Esophagus muscularis mucosa (tissue), 4 donors: ENCODE measurements at regions not wholly inside any gene's neighbourhood (a gene's known extent, or its start where the extent isn't known, plus 50 kb on each side); places are given as distances from the start of the nearest gene placed in this dataset.

ENCODE experiments used
- DNase-seq: peaks from one replicate; pipeline ENCODE4 v3.0.0-alpha.2; 2017; ENCODE audit errors: extremely low spot score
- H3K27ac ChIP-seq, 4 donors: fragments of 200-600 bp; sonication (generic); replicated peaks in 1 of 4; 1 replicate in 3 of 4; 2 replicates in 1 of 4; pipeline ENCODE4 v1.5.1; 2016 to 2019; ENCODE audit warnings: mild to moderate bottlenecking in 1 of 4
- H3K27me3 ChIP-seq, 4 donors: fragments of 200-600 bp; sonication (generic); one replicate each; pipeline versions ENCODE4 v1.5.1 to v1.6.0; 2016 to 2019
- H3K36me3 ChIP-seq, 4 donors: fragments of 200-600 bp; sonication (generic); one replicate each; pipeline ENCODE4 v1.5.1; 2016 to 2019
- H3K4me1 ChIP-seq, 4 donors: fragments of 200-600 bp; sonication (generic); one replicate each; pipeline ENCODE4 v1.5.1; 2016 to 2019
- H3K4me3 ChIP-seq, 4 donors: fragments of 200-600 bp; sonication (generic); 1 replicate in 2 of 4; 2 replicates in 2 of 4; pipeline ENCODE4 v1.5.1; 2016 to 2019; ENCODE audit warnings: mild to moderate bottlenecking in 4 of 4, moderate library complexity in 1 of 4
- H3K9me3 ChIP-seq, 4 donors: fragments of 200-600 bp; sonication (generic); 1 replicate in 3 of 4; 2 replicates in 1 of 4; pipeline ENCODE4 v1.5.1; 2016 to 2019
- EP300 ChIP-seq: sonication (generic); formaldehyde crosslinking; IDR thresholded peaks from one replicate; pipeline ENCODE4 v1.6.1; 2017; ENCODE audit warnings: antibody characterized with exemption
- POLR2A ChIP-seq: fragments of 450-650 bp; IDR thresholded peaks from one replicate; pipeline ENCODE4 v1.6.1; 2017; ENCODE audit warnings: antibody characterized with exemption, moderate library complexity, mild to moderate bottlenecking, low read depth
- POLR2AphosphoS5 ChIP-seq, 2 donors: sonication (generic); formaldehyde crosslinking; IDR thresholded peaks; one replicate each; pipeline ENCODE4 v1.6.1; 2017; ENCODE audit warnings: antibody characterized with exemption in 2 of 2
- WGBS: methylation state at CpG from one replicate; pipeline ENCODE4 v1.1.5; 2018; 5-methylcytosine and 5-hydroxymethylcytosine counted together
- intact Hi-C: fragments of 100-400 bp; cut with DNase I; formaldehyde crosslinking; loops from one replicate; pipeline ENCODE4 v1.15.1; 2023
- TF ChIP-seq, protein P1 (sequence below), 3 experiments: fragments of 200-600 bp in 2 of 3; fragments of 450-650 bp in 1 of 3; sonication (generic) in 2 of 3; IDR thresholded peaks; one replicate each; pipeline ENCODE4 v1.5.1; 2017 to 2019; ENCODE audit warnings: antibody characterized with exemption in 3 of 3, mild to moderate bottlenecking in 2 of 3, moderate library complexity in 1 of 3

DNA sequence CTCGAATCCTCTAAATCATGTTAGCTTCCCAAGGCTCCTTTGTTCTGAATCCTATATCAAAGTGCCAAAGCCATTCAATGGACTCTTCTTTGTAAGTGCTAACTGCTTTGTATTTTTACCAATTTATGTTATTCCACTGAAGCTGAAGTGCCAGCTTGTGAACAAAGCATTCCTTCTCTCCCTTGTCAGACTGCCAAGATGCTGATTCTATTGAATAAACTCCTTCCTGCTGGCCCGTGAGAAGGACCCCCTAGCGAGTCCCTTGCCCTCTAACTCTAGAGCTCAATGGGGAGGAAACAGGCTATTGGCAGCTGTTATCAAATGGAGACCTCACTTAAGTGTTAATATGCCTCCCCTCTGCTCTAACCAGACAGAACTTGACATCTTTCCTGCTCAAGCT lies 1097.9 kb upstream of the CNTNAP5 start:
- Histone ChIP-seq H3K9me3 (peaks cover 0 to 15% (median 11%) of the 10 kb centered on the region in 4 donors), H3K27ac (no peak overlapping the region), H3K36me3 (no peaks in the 10 kb centered on the region), H3K27me3 (no peaks in the 10 kb centered on the region), H3K4me1 (no peaks in the 10 kb centered on the region), H3K4me3 (no peak overlapping the region)
- 59% methylated on average over 3 of the region's 3 CpGs for WGBS
- intact Hi-C loops, result no loop called here
- DNase-seq, result no peak
- TF ChIP-seq EP300 (no peak), POLR2A (no peak), POLR2AphosphoS5 (IDR thresholded peaks at IDR 0.05) (no peak)
- TF ChIP-seq, protein P1, sequence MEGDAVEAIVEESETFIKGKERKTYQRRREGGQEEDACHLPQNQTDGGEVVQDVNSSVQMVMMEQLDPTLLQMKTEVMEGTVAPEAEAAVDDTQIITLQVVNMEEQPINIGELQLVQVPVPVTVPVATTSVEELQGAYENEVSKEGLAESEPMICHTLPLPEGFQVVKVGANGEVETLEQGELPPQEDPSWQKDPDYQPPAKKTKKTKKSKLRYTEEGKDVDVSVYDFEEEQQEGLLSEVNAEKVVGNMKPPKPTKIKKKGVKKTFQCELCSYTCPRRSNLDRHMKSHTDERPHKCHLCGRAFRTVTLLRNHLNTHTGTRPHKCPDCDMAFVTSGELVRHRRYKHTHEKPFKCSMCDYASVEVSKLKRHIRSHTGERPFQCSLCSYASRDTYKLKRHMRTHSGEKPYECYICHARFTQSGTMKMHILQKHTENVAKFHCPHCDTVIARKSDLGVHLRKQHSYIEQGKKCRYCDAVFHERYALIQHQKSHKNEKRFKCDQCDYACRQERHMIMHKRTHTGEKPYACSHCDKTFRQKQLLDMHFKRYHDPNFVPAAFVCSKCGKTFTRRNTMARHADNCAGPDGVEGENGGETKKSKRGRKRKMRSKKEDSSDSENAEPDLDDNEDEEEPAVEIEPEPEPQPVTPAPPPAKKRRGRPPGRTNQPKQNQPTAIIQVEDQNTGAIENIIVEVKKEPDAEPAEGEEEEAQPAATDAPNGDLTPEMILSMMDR (IDR thresholded peaks at IDR 0.05), result no peak

DNA sequence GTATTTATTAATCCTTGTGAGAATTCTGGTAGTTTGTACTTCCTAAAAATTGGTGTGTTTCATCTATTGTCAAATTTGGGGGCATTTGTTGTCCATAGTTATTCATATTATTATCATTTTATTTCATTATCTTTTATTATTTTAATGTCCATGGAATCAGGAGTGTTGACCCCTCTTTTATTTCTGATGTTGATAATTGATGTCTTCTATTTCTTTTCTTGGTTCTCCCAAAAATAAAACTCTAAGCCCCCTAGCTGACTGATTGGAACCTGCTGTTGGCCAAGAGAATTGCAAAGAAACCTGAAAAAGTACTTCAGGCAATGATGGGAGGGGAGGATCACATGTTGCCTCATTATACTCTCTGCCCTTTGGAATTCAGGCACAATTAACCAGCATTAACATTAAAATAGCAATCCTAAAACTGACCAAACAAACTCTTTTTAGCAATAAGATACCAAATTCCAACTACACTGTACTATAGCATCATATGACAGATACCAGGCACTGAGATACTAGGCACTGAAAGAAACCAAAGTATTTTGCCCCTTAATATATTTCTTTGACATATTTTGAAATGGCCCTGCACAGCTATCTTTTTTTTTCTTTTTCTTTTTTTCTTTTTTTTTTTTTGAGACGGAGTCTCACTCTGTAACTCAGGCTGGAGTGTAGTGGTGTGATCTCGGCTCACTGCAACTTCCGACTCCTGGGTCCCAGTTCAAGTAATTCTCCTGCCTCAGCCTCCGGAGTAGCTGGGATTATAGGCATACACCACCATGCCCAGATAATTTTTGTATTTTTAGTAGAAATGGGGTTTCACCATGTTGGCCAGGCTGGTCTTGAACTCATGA lies 1097.2 kb upstream of the CNTNAP5 start:
- intact Hi-C loops, result no loop called here
- WGBS, result 91% methylated on average over 4 of the region's 4 CpGs
- H3K9me3 ChIP-seq, result peaks cover 0 to 15% (median 11%) of the 10 kb centered on the region in 4 donors
- no peaks in the 10 kb centered on the region for H3K27me3 ChIP-seq
- DNase-seq, result no peak
- H3K27ac ChIP-seq, result no peak overlapping the region
- H3K4me1 ChIP-seq, result no peaks in the 10 kb centered on the region
- no peak overlapping the region for H3K4me3 ChIP-seq
- TF ChIP-seq POLR2A, result no peak
- TF ChIP-seq POLR2AphosphoS5 (IDR thresholded peaks at IDR 0.05), result no peak
- TF ChIP-seq, protein P1 (IDR thresholded peaks at IDR 0.05), result no peak
- TF ChIP-seq EP300, result no peak
- no peaks in the 10 kb centered on the region for H3K36me3 ChIP-seq

DNA sequence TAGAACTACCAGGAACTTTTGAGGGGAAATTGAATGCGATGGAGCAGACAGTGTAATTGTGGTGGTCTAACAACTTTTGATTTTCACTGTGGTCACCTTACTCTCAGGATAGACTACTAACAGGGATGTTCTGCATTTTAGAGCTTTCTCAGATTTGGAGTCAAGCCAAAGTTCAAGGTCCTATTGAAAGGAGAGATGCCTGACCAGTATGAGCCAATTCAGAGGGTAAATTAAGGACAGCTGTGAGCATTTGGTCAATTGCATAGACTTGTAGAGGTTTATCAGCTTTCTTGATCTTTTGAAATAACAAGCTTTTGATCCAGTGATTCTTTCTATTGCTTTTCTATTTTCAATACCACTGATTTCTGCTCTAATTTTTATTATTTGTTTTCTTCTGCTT lies 1095.7 kb upstream of the CNTNAP5 start:
- intact Hi-C loops, result no loop called here
- Histone ChIP-seq H3K4me3 (no peak overlapping the region), H3K27ac (no peak overlapping the region), H3K27me3 (no peaks in the 10 kb centered on the region), H3K4me1 (no peaks in the 10 kb centered on the region), H3K9me3 (peaks cover 0 to 15% (median 11%) of the 10 kb centered on the region in 4 donors), H3K36me3 (no peaks in the 10 kb centered on the region)
- WGBS, result 90% methylated on average over 1 of the region's 1 CpG
- TF ChIP-seq, protein P1 (IDR thresholded peaks at IDR 0.05), result no peak
- no peak for TF ChIP-seq EP300
- TF ChIP-seq POLR2A, result no peak
- TF ChIP-seq POLR2AphosphoS5 (IDR thresholded peaks at IDR 0.05), result no peak
- DNase-seq, result no peak

DNA sequence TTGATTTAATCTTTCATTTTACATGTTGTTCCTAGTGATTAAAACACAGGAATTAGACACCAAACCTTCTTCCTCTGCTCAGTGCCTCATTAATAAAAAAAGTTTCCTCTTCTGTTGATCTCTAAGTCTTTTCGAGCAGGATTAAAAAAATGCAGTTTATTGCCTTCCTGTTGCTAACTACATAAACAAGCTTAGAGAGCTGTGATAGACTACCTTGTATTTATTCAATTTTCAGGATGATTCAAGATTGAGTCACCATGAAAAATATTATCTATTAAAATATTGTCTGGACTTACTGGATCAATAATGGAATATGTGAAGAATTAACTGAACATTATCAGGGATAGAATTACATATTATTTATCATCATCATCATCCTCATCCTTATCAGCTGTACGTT lies 1089.6 kb upstream of the CNTNAP5 start:
- Histone ChIP-seq H3K27me3 (no peaks in the 10 kb centered on the region), H3K27ac (no peak overlapping the region), H3K4me1 (no peaks in the 10 kb centered on the region), H3K4me3 (no peak overlapping the region), H3K9me3 (no peaks in the 10 kb centered on the region), H3K36me3 (no peaks in the 10 kb centered on the region)
- DNase-seq, result no peak
- TF ChIP-seq EP300, result no peak
- TF ChIP-seq, protein P1 (IDR thresholded peaks at IDR 0.05), result no peak
- no peak for TF ChIP-seq POLR2AphosphoS5 (IDR thresholded peaks at IDR 0.05)
- TF ChIP-seq POLR2A, result no peak
- WGBS, result 74% methylated on average over 2 of the region's 2 CpGs
- intact Hi-C loops, result no loop called here

DNA sequence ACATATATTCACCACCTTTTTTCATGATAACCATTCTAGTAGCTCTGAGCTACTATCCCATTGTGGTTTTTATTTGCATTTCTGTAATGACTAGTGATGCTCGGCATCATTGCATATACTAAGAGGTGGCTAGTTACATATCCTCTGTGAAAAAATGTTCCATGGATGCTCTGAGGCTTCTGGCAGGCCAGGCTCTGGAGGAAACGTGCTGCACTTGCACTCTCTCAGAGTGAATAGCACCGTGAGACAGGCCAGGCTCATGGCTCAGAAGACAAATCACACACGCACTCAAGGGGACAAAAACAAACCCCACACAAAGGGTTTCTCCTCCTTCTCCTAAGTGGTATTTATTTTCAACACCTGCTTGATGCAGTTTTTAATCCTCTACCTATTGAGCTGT lies 1085.3 kb upstream of the CNTNAP5 start:
- intact Hi-C loops, result no loop called here
- WGBS, result 76% methylated on average over 4 of the region's 4 CpGs

More for the DNA sequence above, 1085.3 kb upstream of the CNTNAP5 start:
- H3K4me3 ChIP-seq, result no peak overlapping the region
- no peaks in the 10 kb centered on the region for H3K4me1 ChIP-seq
- DNase-seq, result no peak
- H3K36me3 ChIP-seq, result no peaks in the 10 kb centered on the region
- TF ChIP-seq EP300 (no peak), POLR2A (no peak), POLR2AphosphoS5 (IDR thresholded peaks at IDR 0.05) (no peak)
- TF ChIP-seq, protein P1 (IDR thresholded peaks at IDR 0.05), result no peak
- H3K27me3 ChIP-seq, result no peaks in the 10 kb centered on the region
- H3K9me3 ChIP-seq, result no peaks in the 10 kb centered on the region
- no peak overlapping the region for H3K27ac ChIP-seq
